ENCODE measurements at regions not wholly inside any gene's neighbourhood (a gene's known extent, or its start where the extent isn't known, plus 50 kb on each side); places are given as distances from the start of the nearest gene placed in this dataset.
"Not testable (repeated sequence)": the region's sequence is repeated elsewhere in the genome, so short reads cannot be mapped to it uniquely, and the experiment has no call there.

DNA sequence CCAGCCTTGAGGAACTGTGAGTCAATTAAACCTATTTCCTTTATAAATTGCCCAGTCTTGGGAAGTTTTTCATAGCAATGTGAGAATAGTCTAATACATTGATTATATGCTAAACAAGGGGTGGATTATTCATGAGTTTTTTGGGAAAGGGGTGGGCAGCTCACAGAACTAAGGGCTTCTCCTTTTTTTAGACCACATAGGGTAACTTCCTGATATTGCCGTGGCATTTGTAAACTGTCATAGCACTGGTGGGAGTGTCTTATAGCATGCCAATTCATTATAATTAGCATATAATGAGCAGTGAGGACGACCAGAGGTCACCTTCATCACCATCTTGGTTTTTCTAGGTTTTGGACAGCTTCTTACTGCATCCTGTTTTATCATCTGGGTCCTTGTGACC lies 72.4 kb upstream of the PRKX start:
- not testable (repeated sequence) for DNase-seq (ENCODE audit: low read depth in 2 of 2)

DNA sequence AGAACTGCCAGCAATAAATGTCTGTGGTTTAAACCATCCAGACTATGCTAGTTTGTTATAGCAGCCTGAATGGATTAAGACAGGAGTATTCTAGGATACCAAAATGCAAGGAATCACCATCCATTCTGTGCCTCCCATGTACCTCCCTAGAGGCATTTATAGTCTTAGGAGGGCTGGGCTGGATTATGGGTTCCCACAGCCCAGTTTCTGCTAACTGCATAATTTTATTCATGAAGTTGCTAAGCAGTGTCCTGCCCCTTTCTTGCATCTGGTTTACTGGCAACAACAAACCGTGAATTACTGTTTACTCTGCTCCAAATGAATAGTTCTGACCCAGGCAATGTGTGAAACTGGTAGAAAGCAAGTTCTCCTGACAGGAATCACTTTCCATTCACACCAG lies 67.1 kb upstream of the PRKX start:
- no peak for DNase-seq (ENCODE audit: low read depth in 2 of 2)

DNA sequence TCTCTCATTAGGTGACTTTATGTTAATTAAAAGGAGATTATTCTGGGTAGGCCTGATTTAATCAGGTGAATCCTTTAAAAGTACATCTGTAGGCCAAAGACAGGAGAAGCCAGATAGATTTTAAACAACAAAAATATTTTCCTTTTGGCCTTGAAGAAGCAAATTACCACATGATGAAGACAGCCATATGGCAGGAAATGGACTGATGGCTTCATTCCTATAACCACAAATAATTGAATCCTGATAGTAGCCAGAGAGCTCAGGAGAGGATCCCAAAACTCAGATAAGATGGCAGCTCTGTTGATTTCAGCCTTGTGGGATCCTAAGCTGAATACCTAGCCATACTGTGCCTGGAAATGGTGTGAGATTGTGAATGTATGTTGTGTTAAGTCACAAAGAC lies 66.1 kb upstream of the PRKX start:
- no peak for DNase-seq (ENCODE audit: low read depth in 2 of 2)

DNA sequence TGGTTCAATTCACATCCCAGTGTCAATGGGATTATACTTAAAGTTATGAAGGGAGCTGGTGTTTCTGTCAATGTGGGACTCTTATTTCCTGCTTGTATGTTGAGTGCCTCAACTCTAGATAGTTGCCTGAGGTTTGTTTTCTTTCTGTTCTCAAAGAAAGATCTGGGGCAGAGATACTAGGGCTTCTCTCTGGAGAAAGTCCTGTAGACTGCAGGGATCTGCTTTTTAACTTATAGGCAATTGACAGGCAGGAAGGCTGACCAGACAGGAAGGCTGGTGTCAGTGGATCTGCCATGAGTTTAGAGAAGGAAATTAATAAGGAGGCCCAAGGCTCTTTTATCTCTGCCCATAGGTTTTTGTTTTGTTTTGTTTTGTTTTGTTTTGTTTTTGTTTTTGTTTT lies 64.0 kb upstream of the PRKX start:
- DNase-seq (ENCODE audit: low read depth in 2 of 2) = no peak

DNA sequence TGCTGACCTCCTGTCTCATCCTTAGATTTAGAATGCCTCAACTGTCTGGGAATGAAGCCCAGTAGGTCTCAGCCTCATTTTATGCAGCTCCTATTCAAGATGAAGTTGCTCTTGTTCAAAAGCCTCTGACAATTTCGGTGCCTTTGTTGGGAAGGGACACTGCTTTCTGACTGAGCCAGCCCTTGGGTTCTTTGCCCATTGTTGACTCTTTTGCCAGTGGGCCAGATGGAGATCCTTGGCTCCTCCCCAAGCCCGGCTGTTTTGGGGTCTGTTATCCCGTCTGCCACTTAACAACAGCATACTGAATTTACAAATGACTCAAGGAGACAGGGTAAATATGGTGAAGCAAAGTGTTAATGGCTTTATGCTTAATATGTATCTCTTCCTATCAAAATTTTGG lies 58.3 kb upstream of the PRKX start:
- DNase-seq (ENCODE audit: low read depth in 2 of 2) = no peak

DNA sequence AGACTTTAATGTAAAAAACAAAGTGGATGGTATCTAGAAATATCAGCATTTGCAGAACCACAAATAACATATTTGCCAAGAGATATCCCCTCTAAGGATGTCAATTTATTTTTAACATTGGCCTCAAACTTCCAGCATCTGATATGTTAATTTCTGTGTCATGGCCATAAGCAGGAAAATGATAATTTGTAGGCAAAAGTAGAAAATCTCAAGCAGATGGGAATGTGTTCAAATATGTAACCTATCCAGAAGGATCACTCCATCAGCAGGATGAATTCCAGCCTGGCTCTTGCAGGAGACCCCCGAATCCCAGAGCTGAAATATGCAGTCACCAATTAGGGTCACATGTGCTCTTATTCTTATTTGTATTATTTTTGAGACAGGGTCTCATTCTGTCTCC lies 55.4 kb upstream of the PRKX start:
- DNase-seq (ENCODE audit: low read depth in 2 of 2) = no peak
